Mucosa of descending colon (tissue), 3 donors: ENCODE measurements at regions not wholly inside any gene's neighbourhood (a gene's known extent, or its start where the extent isn't known, plus 50 kb on each side); places are given as distances from the start of the nearest gene placed in this dataset.

Experiments
- ATAC-seq: fragments of 200-7000 bp; cut with Tn5 transposase; one replicate; pipeline ENCODE4 v1.9.1; 2020; ENCODE audit warnings: mild to moderate bottlenecking, moderate library complexity
- DNase-seq, 3 donors: peaks; one replicate each; pipeline ENCODE4 v3.0.0-alpha.2; 2020
- H3K36me3 ChIP-seq: fragments of 200-600 bp; one replicate; pipeline ENCODE4 v1.8.0; 2021; ENCODE audit warnings: low read depth, mild to moderate bottlenecking
- H3K4me1 ChIP-seq: fragments of 200-600 bp; one replicate; pipeline ENCODE4 v1.8.0; 2021; ENCODE audit warnings: low read depth, mild to moderate bottlenecking
- H3K4me3 ChIP-seq: fragments of 200-600 bp; one replicate; pipeline ENCODE4 v1.8.0; 2021; ENCODE audit warnings: mild to moderate bottlenecking
- H3K9me3 ChIP-seq: fragments of 200-600 bp; one replicate; pipeline ENCODE4 v1.8.0; 2021; ENCODE audit warnings: mild to moderate bottlenecking
- intact Hi-C, 2 donors: fragments of 100-400 bp; cut with DNase I in 1 of 2; cut with micrococcal nuclease in 1 of 2; formaldehyde crosslinking; loops; one replicate each; pipeline versions ENCODE4 v1.11.0 to v1.11.1; 2022; cut with DNase I, micrococcal nuclease
- TF ChIP-seq, protein P1 (sequence below): fragments of 200-600 bp; IDR thresholded peaks from one replicate; pipeline ENCODE4 v1.8.0; 2022; ENCODE audit warnings: antibody characterized with exemption, mild to moderate bottlenecking
- donor health status: DM: no; HTN: no; CAD: no; lungs with moderate emphysema.
- donor health status: DM: no; HTN: no; CAD: no.
- donor health status: DM: no; HTN: yes; CAD: no.

DNA sequence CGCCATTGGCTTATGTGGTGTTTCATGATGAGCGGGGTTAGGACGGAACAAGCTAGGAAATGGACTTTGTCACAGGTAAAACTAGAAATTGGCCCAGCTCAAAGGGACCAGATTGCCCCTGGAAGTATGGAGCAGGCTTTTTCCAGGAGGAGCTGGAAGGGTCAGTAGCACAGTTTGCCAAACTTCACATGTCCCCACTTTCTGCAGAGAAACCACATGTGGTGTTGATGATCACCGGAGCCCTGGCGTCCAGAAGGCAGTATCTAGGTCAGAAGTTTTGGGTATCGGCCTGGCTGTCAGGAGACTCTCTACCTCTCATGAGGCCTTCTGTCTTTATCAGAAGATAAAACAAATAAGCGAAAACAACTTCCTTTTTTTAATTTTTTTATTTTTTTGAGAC lies 248.5 kb downstream of the SOX9 start:
- Histone ChIP-seq H3K36me3 (no peaks in the 10 kb centered on the region), H3K9me3 (no peaks in the 10 kb centered on the region), H3K4me1 (no peaks in the 10 kb centered on the region), H3K4me3 (no peak overlapping the region)
- DNase-seq = no peak
- ATAC-seq = no peak
- TF ChIP-seq, protein P1, sequence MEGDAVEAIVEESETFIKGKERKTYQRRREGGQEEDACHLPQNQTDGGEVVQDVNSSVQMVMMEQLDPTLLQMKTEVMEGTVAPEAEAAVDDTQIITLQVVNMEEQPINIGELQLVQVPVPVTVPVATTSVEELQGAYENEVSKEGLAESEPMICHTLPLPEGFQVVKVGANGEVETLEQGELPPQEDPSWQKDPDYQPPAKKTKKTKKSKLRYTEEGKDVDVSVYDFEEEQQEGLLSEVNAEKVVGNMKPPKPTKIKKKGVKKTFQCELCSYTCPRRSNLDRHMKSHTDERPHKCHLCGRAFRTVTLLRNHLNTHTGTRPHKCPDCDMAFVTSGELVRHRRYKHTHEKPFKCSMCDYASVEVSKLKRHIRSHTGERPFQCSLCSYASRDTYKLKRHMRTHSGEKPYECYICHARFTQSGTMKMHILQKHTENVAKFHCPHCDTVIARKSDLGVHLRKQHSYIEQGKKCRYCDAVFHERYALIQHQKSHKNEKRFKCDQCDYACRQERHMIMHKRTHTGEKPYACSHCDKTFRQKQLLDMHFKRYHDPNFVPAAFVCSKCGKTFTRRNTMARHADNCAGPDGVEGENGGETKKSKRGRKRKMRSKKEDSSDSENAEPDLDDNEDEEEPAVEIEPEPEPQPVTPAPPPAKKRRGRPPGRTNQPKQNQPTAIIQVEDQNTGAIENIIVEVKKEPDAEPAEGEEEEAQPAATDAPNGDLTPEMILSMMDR = no peak
- intact Hi-C loops = no loop called here

DNA sequence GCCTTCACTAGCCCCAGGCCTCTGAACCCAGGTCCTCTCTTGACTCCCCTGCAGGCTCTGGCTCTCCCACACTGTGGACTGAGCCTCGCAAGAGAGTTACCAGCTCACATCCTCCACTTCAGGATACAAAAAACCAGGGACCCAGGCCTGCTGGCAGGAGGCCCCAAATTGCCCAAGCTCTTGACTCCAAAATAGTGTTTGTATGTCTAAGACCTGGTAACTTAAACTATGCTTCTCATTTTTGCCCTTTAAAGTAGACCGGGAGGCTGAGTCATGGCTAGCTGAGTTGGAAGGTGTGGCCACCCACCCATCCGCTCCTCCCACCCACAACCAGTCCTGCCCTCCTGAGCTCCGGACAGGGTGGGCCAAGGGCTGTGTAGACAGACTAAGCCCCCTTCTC lies 250.0 kb downstream of the SOX9 start:
- no peaks in the 10 kb centered on the region for H3K9me3 ChIP-seq
- intact Hi-C loops = no loop called here
- no peaks in the 10 kb centered on the region for H3K4me1 ChIP-seq
- no peak overlapping the region for H3K4me3 ChIP-seq
- TF ChIP-seq, protein P1 = no peak
- H3K36me3 ChIP-seq = no peaks in the 10 kb centered on the region
- DNase-seq (no peak), ATAC-seq (no peak)

DNA sequence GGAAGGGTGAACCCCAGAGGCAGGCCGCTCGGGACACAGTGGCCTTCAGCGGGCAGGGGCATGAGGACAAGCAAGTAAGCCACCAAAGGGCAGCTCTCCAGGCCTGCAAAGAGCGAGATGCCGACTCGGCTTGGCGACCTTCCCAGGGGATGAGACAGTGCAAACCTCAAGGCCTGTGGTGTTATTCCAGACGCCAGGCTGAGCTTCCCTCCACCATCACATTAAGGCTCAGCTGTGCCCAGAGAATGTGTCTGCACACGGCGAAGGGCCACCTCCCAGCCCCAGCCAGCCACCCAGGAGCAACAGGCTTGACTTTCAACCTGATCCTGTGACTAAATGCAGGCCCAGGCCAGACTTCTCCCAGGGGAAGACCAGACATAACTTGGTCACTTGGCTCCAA lies 251.4 kb downstream of the SOX9 start:
- TF ChIP-seq, protein P1 = no peak
- intact Hi-C loops = no loop called here
- no peaks in the 10 kb centered on the region for H3K36me3 ChIP-seq
- no peaks in the 10 kb centered on the region for H3K9me3 ChIP-seq
- H3K4me1 ChIP-seq = no peaks in the 10 kb centered on the region
- no peak for ATAC-seq
- DNase-seq = no peak
- H3K4me3 ChIP-seq = no peak overlapping the region

DNA sequence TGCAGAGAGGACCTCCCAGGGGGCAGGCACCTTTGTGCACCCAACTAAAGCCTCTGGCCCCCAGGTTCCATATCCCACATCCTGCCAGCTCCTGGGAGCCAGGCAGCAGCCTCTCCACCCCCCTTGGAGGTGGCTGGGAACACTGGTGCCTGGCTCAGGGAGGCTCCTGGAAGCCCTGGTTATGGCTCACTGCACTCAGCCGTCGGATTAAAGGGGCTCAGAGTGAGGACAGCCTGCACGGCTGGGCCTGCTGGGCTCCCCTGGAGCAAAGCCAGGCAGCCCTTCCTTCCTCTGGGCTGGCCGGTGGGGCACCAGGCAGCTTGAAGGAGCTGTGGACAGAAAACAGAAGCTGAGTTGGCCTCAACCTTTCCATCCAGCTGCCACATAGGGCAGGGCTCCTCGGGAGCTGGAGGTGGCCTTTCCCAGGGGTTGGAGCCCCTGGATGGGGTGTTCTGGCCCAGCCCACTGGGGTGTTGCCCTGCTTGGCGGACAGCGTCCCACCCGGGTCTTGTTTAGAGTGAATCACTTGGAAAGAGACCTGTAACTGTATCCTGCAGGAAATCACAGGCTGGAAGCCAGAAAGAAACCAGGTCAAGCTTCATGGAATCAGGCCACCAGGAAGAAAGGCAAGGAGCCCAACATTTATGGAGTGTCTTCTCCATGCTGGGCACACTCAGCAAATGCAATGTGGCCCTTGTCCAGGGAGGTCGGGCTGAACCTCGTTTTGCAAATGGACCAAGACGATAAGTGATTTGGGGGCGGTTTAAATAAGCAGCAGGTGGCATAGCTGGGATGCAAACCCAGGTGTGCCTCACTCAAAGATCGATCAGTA lies 253.3 kb downstream of the SOX9 start:
- Histone ChIP-seq H3K4me3 (no peak overlapping the region), H3K36me3 (no peaks in the 10 kb centered on the region), H3K4me1 (no peaks in the 10 kb centered on the region), H3K9me3 (no peaks in the 10 kb centered on the region)
- intact Hi-C loops = no loop called here
- no peak for DNase-seq
- TF ChIP-seq, protein P1 = no peak
- no peak for ATAC-seq

DNA sequence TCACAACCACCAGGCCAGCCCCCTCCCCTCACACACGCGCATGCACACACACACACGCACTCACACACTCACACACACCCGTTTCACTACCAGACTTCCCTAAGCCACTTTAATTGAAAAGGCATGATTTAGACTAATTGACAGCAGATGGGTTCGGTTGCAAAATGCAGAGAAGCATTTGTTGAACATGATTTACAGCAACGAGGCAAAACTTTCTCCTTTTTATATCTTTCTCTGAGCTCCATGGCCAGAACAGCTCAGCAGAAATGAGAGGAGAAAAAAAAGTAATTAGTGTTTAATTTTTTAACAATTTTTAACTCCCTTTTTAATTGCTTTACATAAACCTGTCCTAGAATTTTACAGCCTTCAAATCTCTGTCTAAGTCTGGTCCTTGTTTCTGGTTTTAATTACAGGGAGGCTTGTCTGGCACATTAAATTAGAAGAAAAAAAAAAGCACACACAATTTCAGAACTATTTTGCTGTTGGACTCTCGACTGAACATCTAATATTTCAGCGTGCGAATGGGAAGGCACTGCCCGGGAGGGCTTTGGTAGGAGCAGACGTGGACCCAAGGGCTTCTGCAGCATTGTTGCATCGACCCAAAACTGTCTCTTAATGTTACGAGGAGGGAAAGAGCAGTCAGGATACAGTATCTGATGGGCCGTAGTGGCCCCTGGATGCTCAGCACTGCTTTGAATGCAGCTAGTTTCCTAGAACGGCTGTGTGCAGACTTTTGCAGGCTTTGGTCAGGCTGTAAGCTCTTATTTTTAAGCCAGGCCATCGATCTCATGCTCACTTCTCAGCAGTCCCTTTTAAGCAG lies 255.9 kb downstream of the SOX9 start:
- TF ChIP-seq, protein P1 = no peak
- Histone ChIP-seq H3K4me3 (no peak overlapping the region), H3K9me3 (no peaks in the 10 kb centered on the region), H3K4me1 (no peaks in the 10 kb centered on the region), H3K36me3 (no peaks in the 10 kb centered on the region)
- intact Hi-C loops = no loop called here
- ATAC-seq = no peak
- DNase-seq = no peak
